ENCODE measurements at regions not wholly inside any gene's neighbourhood (a gene's known extent, or its start where the extent isn't known, plus 50 kb on each side); places are given as distances from the start of the nearest gene placed in this dataset.

GRCh38 chrX:63513825-63514568, 162.9 kb upstream of the SPIN4 start:
- peak; percentile 49 for DNase-seq (ENCODE audit: low read depth)
- H3K4me3 ChIP-seq (ENCODE audit: control insufficient read depth, low read depth, low read length) = no peak overlapping the region
- TF ChIP-seq CTCF (IDR thresholded peaks at IDR 0.05; ENCODE audit: control insufficient read depth, insufficient read depth, low read depth, low read length, missing control alignments) = no peak

- DNase-seq (ENCODE audit: low read depth) = no peak
- no peak for TF ChIP-seq CTCF (IDR thresholded peaks at IDR 0.05; ENCODE audit: control insufficient read depth, insufficient read depth, low read depth, low read length, missing control alignments)
- no peak overlapping the region for H3K4me3 ChIP-seq (ENCODE audit: control insufficient read depth, low read depth, low read length)
These were observed 160.2 kb upstream of the SPIN4 start for GRCh38 chrX:63511361-63511760.

GRCh38 chrX:63508668-63509067, 157.5 kb upstream of the SPIN4 start:
- H3K4me3 ChIP-seq (ENCODE audit: control insufficient read depth, low read depth, low read length) = no peak overlapping the region
- TF ChIP-seq CTCF (IDR thresholded peaks at IDR 0.05; ENCODE audit: control insufficient read depth, insufficient read depth, low read depth, low read length, missing control alignments) = no peak
- no peak for DNase-seq (ENCODE audit: low read depth)

- H3K4me3 ChIP-seq (ENCODE audit: control insufficient read depth, low read depth, low read length) = no peak overlapping the region
- TF ChIP-seq CTCF (IDR thresholded peaks at IDR 0.05; ENCODE audit: control insufficient read depth, insufficient read depth, low read depth, low read length, missing control alignments) = peak; percentile 39
- DNase-seq (ENCODE audit: low read depth) = no peak
These were observed 155.2 kb upstream of the SPIN4 start for GRCh38 chrX:63506320-63506719.

GRCh38 chrX:63503541-63503940, 152.4 kb upstream of the SPIN4 start:
- H3K4me3 ChIP-seq (ENCODE audit: control insufficient read depth, low read depth, low read length) = no peak overlapping the region
- DNase-seq (ENCODE audit: low read depth) = no peak

GRCh38 chrX:63488546-63489373, 137.6 kb upstream of the SPIN4 start:
- TF ChIP-seq CTCF (IDR thresholded peaks at IDR 0.05; ENCODE audit: control insufficient read depth, insufficient read depth, low read depth, low read length, missing control alignments) = no peak
- DNase-seq (ENCODE audit: low read depth) = no peak
- H3K4me3 ChIP-seq (ENCODE audit: control insufficient read depth, low read depth, low read length) = no peak overlapping the region

More at GRCh38 chrX:63503541-63503940, 152.4 kb upstream of the SPIN4 start:
- TF ChIP-seq CTCF (IDR thresholded peaks at IDR 0.05; ENCODE audit: control insufficient read depth, insufficient read depth, low read depth, low read length, missing control alignments) = no peak
